Tibial nerve (tissue), 4 donors: ENCODE measurements at regions not wholly inside any gene's neighbourhood (a gene's known extent, or its start where the extent isn't known, plus 50 kb on each side); places are given as distances from the start of the nearest gene placed in this dataset.

Source experiments
- DNase-seq, 2 donors: peaks; one replicate each; pipeline ENCODE4 v3.0.0-alpha.2; 2019; ENCODE audit warnings: low spot score in 2 of 2
- H3K27ac ChIP-seq, 4 donors: fragments of 200-600 bp; sonication (generic) in 3 of 4; one replicate each; pipeline ENCODE4 v1.5.1; 2017 to 2019; ENCODE audit warnings: mild to moderate bottlenecking in 1 of 4
- H3K27me3 ChIP-seq, 2 donors: fragments of 200-600 bp; sonication (generic) in 1 of 2; one replicate each; pipeline versions ENCODE4 v1.5.1 to v1.6.0; 2017 to 2019
- H3K36me3 ChIP-seq, 3 donors: fragments of 200-600 bp; sonication (generic); one replicate each; pipeline ENCODE4 v1.5.1; 2018 to 2019
- H3K4me1 ChIP-seq, 4 donors: fragments of 200-600 bp; sonication (generic) in 3 of 4; one replicate each; pipeline ENCODE4 v1.5.1; 2017 to 2019
- H3K4me3 ChIP-seq, 4 donors: fragments of 200-600 bp; sonication (generic) in 3 of 4; one replicate each; pipeline ENCODE4 v1.5.1; 2017 to 2019; ENCODE audit warnings: mild to moderate bottlenecking in 1 of 4, moderate library complexity in 1 of 4
- H3K9me3 ChIP-seq, 4 donors: fragments of 200-600 bp; sonication (generic) in 3 of 4; one replicate each; pipeline ENCODE4 v1.5.1; 2017 to 2019
- CTCF ChIP-seq, 5 experiments: fragments of 200-600 bp in 3 of 5; fragments of 450-650 bp in 2 of 5; sonication (generic) in 3 of 5; IDR thresholded peaks; one replicate each; pipeline ENCODE4 v1.5.1; 2016 to 2019; ENCODE audit warnings: antibody characterized with exemption in 5 of 5, mild to moderate bottlenecking in 3 of 5, moderate library complexity in 2 of 5
- EP300 ChIP-seq, 2 donors: sonication (generic); formaldehyde crosslinking; IDR thresholded peaks; one replicate each; pipeline ENCODE4 v1.6.1; 2017; ENCODE audit warnings: antibody characterized with exemption in 2 of 2, mild to moderate bottlenecking in 1 of 2
- POLR2A ChIP-seq, 2 donors: fragments of 450-650 bp; IDR thresholded peaks; one replicate each; pipeline ENCODE4 v1.6.1; 2017; ENCODE audit warnings: antibody characterized with exemption in 2 of 2, mild to moderate bottlenecking in 2 of 2, moderate library complexity in 2 of 2
- WGBS, 2 donors: methylation state at CpG; one replicate each; pipeline ENCODE4 v1.1.5; 2018; 5-methylcytosine and 5-hydroxymethylcytosine counted together

DNA sequence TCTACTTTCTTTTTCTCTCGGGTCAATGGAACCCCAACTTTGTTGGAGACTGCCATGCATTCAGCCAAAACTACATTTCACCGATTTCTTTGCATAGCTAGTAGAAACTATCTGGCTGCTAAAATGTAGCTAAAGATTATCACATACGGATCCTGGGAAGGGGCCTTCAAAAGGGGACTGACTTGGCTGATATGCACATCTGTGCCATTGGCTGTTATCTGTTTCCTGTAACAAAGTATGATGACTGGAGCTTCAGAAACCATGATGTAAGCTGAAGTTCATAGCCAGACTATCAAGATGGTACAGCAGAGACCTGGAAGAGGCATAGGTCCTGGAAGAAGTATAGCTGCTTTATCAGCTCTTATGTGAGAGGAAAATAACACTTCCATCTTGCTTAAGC, 179.1 kb downstream of the NSUN3 start:
- 66 to 76% methylated on average over 3 of the region's 3 CpGs for WGBS, 2 donors
- Histone ChIP-seq H3K4me1 (peaks cover 0 to 3% (median 0%) of the 10 kb centered on the region in 4 donors), H3K27ac (no peak overlapping the region), H3K4me3 (no peak overlapping the region), H3K27me3 (no peaks in the 10 kb centered on the region), H3K36me3 (no peaks in the 10 kb centered on the region), H3K9me3 (peaks cover 0 to 3% (median 0%) of the 10 kb centered on the region in 4 donors)
- no peak for DNase-seq
- TF ChIP-seq EP300 (IDR thresholded peaks at IDR 0.05) = no peak
- no peak for TF ChIP-seq CTCF (IDR thresholded peaks at IDR 0.05)
- TF ChIP-seq POLR2A (IDR thresholded peaks at IDR 0.05) = no peak

DNA sequence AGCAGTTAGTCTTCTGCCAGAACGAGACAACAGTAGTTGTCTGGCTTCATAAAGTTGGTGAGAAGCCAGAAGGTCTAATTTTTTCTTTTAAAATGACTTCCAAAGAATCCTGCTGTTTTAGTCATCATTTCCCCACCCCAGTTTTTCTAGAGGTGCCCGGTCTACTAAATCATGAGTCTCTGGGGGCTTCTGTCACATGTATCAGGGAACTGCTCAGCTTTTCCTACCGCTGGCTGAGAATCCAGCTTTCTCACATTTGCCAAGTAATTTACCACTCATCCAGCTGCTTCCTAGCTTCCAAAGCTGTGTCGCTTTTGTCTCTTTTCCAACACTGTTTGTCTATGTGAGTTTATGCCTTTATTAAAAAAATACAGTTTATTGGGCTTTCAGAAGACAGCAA, 183.3 kb downstream of the NSUN3 start:
- peaks cover 0 to 3% (median 0%) of the 10 kb centered on the region in 4 donors for H3K4me1 ChIP-seq
- H3K27ac ChIP-seq = no peak overlapping the region
- 38 to 44% methylated on average over 4 of the region's 4 CpGs for whole genome bisulfite sequencing, 2 donors
- H3K4me3 ChIP-seq = no peak overlapping the region
- H3K27me3 ChIP-seq = no peaks in the 10 kb centered on the region
- no peak for DNase-seq
- TF ChIP-seq EP300 (IDR thresholded peaks at IDR 0.05) (no peak), POLR2A (IDR thresholded peaks at IDR 0.05) (no peak), CTCF (IDR thresholded peaks at IDR 0.05) (no peak)
- H3K9me3 ChIP-seq = no peaks in the 10 kb centered on the region
- H3K36me3 ChIP-seq = no peaks in the 10 kb centered on the region

DNA sequence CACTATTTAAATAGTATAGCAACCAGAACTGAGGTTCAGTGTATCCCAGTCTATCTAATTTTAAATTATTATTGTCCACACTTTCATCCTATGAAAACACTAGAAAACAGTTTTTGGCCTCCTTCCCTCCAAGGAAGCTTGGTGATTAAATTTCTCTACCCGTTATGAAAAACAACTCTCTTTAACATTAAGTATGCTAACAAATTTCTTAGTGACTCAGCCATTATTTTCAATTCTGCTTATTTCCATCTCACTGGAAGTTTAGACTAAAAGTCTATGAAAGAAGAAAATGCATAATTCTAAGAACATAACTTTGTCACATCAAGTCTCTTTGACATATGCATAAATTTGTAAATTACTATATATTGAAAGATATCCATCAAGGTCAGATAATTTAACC, 185.2 kb downstream of the NSUN3 start:
- Histone ChIP-seq H3K4me1 (peaks cover 0 to 3% (median 0%) of the 10 kb centered on the region in 4 donors), H3K27me3 (no peaks in the 10 kb centered on the region), H3K9me3 (no peaks in the 10 kb centered on the region), H3K36me3 (no peaks in the 10 kb centered on the region), H3K4me3 (no peak overlapping the region), H3K27ac (no peak overlapping the region)
- WGBS, 2 donors = 26 to 35% methylated on average over 1 of the region's 1 CpG
- no peak for TF ChIP-seq EP300 (IDR thresholded peaks at IDR 0.05)
- no peak for TF ChIP-seq CTCF (IDR thresholded peaks at IDR 0.05)
- no peak for TF ChIP-seq POLR2A (IDR thresholded peaks at IDR 0.05)
- no peak for DNase-seq

DNA sequence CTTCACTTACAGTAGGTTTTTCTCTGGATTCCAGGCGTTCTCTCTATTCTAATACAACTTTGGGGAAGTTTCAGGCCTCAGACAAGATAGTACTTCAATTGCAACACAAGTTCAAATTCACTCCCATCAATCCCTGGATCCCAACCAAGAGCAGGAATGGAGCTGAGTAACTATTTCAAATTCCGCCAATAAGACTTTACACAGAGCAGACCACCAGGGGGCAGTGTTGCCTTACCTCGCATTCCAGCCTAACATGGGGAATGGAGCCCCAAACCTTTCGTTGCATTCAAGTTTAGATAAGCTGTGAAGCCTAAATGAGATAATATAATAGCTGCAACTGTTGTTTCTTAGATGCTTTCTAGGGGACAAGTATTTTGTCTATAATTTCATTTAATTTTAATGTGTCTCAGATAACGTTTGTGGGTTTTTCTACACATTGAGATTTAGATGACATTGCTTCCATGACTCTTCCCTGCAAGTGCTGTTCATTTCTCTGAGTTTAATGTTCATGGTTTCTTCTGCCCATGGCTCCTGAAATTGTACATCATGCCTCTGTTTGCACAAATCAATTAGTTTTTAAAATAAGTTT, 186.7 kb downstream of the NSUN3 start:
- Histone ChIP-seq H3K4me1 (peaks cover 0 to 3% (median 0%) of the 10 kb centered on the region in 4 donors), H3K9me3 (no peaks in the 10 kb centered on the region), H3K27me3 (no peaks in the 10 kb centered on the region), H3K36me3 (no peaks in the 10 kb centered on the region), H3K27ac (no peak overlapping the region), H3K4me3 (no peak overlapping the region)
- TF ChIP-seq EP300 (IDR thresholded peaks at IDR 0.05) = no peak
- TF ChIP-seq CTCF (IDR thresholded peaks at IDR 0.05) = peak; percentile 44 to 64 (median 53)
- 47 to 53% methylated on average over 5 of the region's 5 CpGs for WGBS, 2 donors
- DNase-seq = peak; percentile 34 to 74

DNA sequence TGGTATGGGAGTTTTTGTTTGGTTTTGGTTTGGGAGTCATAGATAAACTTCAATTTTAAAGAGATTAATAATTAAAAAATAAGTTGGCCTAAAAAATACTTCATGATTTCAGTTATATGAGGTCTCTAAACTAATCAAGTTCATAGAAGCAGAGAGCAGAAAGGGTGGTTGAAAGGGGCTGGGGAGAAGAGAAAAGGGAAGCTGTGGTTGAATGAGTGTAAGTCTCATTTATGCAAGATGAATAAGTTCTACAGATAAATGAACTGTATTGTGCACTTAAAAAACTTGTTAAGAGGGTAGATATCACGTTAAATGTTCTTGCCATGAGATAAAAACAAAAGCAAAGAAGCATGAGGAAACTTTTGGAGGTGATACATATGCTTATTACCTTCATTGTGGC, 188.7 kb downstream of the NSUN3 start:
- H3K9me3 ChIP-seq = no peaks in the 10 kb centered on the region
- DNase-seq = no peak
- no peak overlapping the region for H3K27ac ChIP-seq
- H3K36me3 ChIP-seq = no peaks in the 10 kb centered on the region
- TF ChIP-seq CTCF (IDR thresholded peaks at IDR 0.05) = no peak
- no peak for TF ChIP-seq POLR2A (IDR thresholded peaks at IDR 0.05)
- TF ChIP-seq EP300 (IDR thresholded peaks at IDR 0.05) = no peak
- H3K4me1 ChIP-seq = no peaks in the 10 kb centered on the region
- H3K27me3 ChIP-seq = no peaks in the 10 kb centered on the region
- WGBS, 2 donors = 77 to 86% methylated on average over 1 of the region's 1 CpG
- no peak overlapping the region for H3K4me3 ChIP-seq
